Stomach (tissue), 8 donors: ENCODE measurements at regions not wholly inside any gene's neighbourhood (a gene's known extent, or its start where the extent isn't known, plus 50 kb on each side); places are given as distances from the start of the nearest gene placed in this dataset.

Experiments used
- DNase-seq, 2 donors: peaks; one replicate each; pipeline versions ENCODE4 v3.0.0 to v3.0.0-alpha.2; 2013 to 2019
- H3K27ac ChIP-seq, 5 donors: fragments of 200-600 bp in 4 of 5; sonication (generic) in 4 of 5; one replicate each; pipeline ENCODE4 v1.5.1; 2013 to 2019; ENCODE audit warnings: mild to moderate bottlenecking in 1 of 5, moderate library complexity in 1 of 5
- H3K27me3 ChIP-seq, 3 donors: fragments of 200-600 bp; sonication (generic); one replicate each; pipeline ENCODE4 v1.5.1; 2017 to 2019; ENCODE audit warnings: mixed run types in 1 of 3
- H3K36me3 ChIP-seq, 4 donors: fragments of 200-600 bp; sonication (generic); 1 replicate in 3 of 4; 2 replicates in 1 of 4; pipeline ENCODE4 v1.5.1; 2016 to 2019
- H3K4me1 ChIP-seq, 4 donors: fragments of 200-600 bp; sonication (generic); one replicate each; pipeline ENCODE4 v1.5.1; 2016 to 2019
- H3K4me3 ChIP-seq, 4 donors: fragments of 200-600 bp; sonication (generic) in 3 of 4; one replicate each; pipeline ENCODE4 v1.5.1; 2016 to 2019; ENCODE audit warnings: mild to moderate bottlenecking in 1 of 4
- H3K9me3 ChIP-seq, 4 donors: fragments of 200-600 bp; sonication (generic); one replicate each; pipeline ENCODE4 v1.5.1; 2016 to 2019
- CTCF ChIP-seq, 7 experiments: fragments of 450-650 bp in 4 of 7; fragments of 200-600 bp in 3 of 7; sonication (generic) in 3 of 7; IDR thresholded peaks; one replicate each; pipeline ENCODE4 v1.5.1; 2016 to 2019; ENCODE audit warnings: antibody characterized with exemption in 7 of 7, control low read depth in 2 of 7, mild to moderate bottlenecking in 1 of 7
- EP300 ChIP-seq: sonication (generic); formaldehyde crosslinking; IDR thresholded peaks from one replicate; pipeline ENCODE4 v1.6.1; 2017; ENCODE audit warnings: antibody characterized with exemption
- POLR2A ChIP-seq, 4 donors: fragments of 450-650 bp; IDR thresholded peaks; one replicate each; pipeline ENCODE4 v1.6.1; 2016; ENCODE audit warnings: antibody characterized with exemption in 4 of 4, control low read depth in 2 of 4, mild to moderate bottlenecking in 1 of 4, moderate library complexity in 1 of 4
- POLR2AphosphoS5 ChIP-seq, 3 donors: sonication (generic); formaldehyde crosslinking; IDR thresholded peaks; one replicate each; pipeline ENCODE4 v1.6.1; 2016; ENCODE audit warnings: antibody characterized with exemption in 3 of 3
- WGBS, 5 donors: extraction: QIAGEN DNeasy Blood & Tissue Kit in 3 of 5; methylation state at CpG; one replicate each; pipeline versions ENCODE4 v1.1.5 to v1.1.7; 2013 to 2018; 5-methylcytosine and 5-hydroxymethylcytosine counted together
- intact Hi-C: fragments of 100-400 bp; cut with DNase I; formaldehyde crosslinking; loops from one replicate; pipeline ENCODE4 v1.15.1; 2023; ENCODE audit warnings: low total_unique reads
- donor health status: healthy with polysubstance abuse.
- donor health status: Bipolar disorder and iron deficiency.
- donor health status: healthy.

GRCh38 chrX:145502670-145503069, 255.4 kb downstream of the SPANXN1 start:
- no peaks in the 10 kb centered on the region for H3K4me1 ChIP-seq
- no peak for DNase-seq
- no peaks in the 10 kb centered on the region for H3K9me3 ChIP-seq
- intact Hi-C loops: no loop called here
- no peak overlapping the region for H3K27ac ChIP-seq
- H3K36me3 ChIP-seq: no peaks in the 10 kb centered on the region
- TF ChIP-seq POLR2AphosphoS5 (IDR thresholded peaks at IDR 0.05) (no peak), POLR2A (IDR thresholded peaks at IDR 0.05) (no peak), EP300 (no peak), CTCF (IDR thresholded peaks at IDR 0.05) (no peak)
- H3K4me3 ChIP-seq: no peak overlapping the region
- 24 to 55% (median 44%) methylated on average over 3 to 4 of the region's 4 CpGs for WGBS, 5 donors
- H3K27me3 ChIP-seq: no peaks in the 10 kb centered on the region

- Histone ChIP-seq H3K27me3 (no peaks in the 10 kb centered on the region), H3K36me3 (no peaks in the 10 kb centered on the region), H3K4me1 (no peaks in the 10 kb centered on the region), H3K4me3 (no peak overlapping the region), H3K27ac (no peak overlapping the region), H3K9me3 (peaks cover 0 to 16% (median 10%) of the 10 kb centered on the region in 4 donors)
- no peak for DNase-seq
- intact Hi-C loops: no loop called here
- TF ChIP-seq EP300: no peak
- 60 to 76% (median 68%) methylated on average over 5 of the region's 5 CpGs for WGBS, 5 donors
Observed at GRCh38 chrX:145506214-145506613, 258.9 kb downstream of the SPANXN1 start.

- Histone ChIP-seq H3K36me3 (no peaks in the 10 kb centered on the region), H3K4me1 (no peaks in the 10 kb centered on the region), H3K27me3 (no peaks in the 10 kb centered on the region), H3K9me3 (peaks cover 0 to 8% (median 0%) of the 10 kb centered on the region in 4 donors), H3K4me3 (no peak overlapping the region), H3K27ac (no peak overlapping the region)
- TF ChIP-seq EP300 (no peak), POLR2A (IDR thresholded peaks at IDR 0.05) (no peak), POLR2AphosphoS5 (IDR thresholded peaks at IDR 0.05) (no peak), CTCF (IDR thresholded peaks at IDR 0.05) (no peak)
- intact Hi-C loops: no loop called here
- no peak for DNase-seq
- WGBS, 5 donors: 73 to 83% (median 76%) methylated on average over 5 of the region's 5 CpGs
Observed at GRCh38 chrX:145524931-145525330, 277.6 kb downstream of the SPANXN1 start.

- Histone ChIP-seq H3K36me3 (no peaks in the 10 kb centered on the region), H3K4me1 (no peaks in the 10 kb centered on the region), H3K9me3 (peaks cover 0 to 8% (median 0%) of the 10 kb centered on the region in 4 donors), H3K27me3 (no peaks in the 10 kb centered on the region), H3K27ac (no peak overlapping the region), H3K4me3 (no peak overlapping the region)
- 30 to 66% (median 56%) methylated on average over 4 of the region's 4 CpGs for WGBS, 5 donors
- TF ChIP-seq EP300: no peak
- DNase-seq: no peak
- intact Hi-C loops: no loop called here
Observed at GRCh38 chrX:145532176-145532780, 285.0 kb downstream of the SPANXN1 start.

DNA sequence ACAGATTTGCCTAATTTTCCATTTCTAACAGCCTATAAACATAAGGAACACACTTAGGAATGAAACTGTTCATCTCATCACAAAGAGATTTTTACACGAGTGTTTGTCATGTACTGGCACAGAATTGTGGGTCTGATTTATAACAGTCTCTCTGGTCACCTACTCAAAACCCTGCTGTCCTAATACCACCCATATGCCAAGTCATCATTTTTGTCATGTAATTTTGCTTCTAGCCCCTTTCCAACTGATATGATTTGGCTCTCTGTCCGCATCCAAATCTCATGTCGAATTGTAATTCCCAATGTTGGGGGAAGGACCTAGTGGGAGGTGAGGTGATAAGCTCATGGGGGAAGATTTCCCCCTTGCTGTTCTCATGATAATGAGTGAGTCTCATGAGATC, 284.1 kb upstream of the SLITRK2 start:
- H3K36me3 ChIP-seq: no peaks in the 10 kb centered on the region
- no peaks in the 10 kb centered on the region for H3K9me3 ChIP-seq
- no peaks in the 10 kb centered on the region for H3K27me3 ChIP-seq
- no peak overlapping the region for H3K4me3 ChIP-seq
- 74 to 91% (median 86%) methylated on average over 3 of the region's 3 CpGs for WGBS, 5 donors
- no peaks in the 10 kb centered on the region for H3K4me1 ChIP-seq
- no peak for TF ChIP-seq POLR2A (IDR thresholded peaks at IDR 0.05)
- TF ChIP-seq POLR2AphosphoS5 (IDR thresholded peaks at IDR 0.05): no peak
- no peak for TF ChIP-seq EP300
- TF ChIP-seq CTCF (IDR thresholded peaks at IDR 0.05): no peak
- no peak overlapping the region for H3K27ac ChIP-seq
- intact Hi-C loops: no loop called here
- no peak for DNase-seq
